IMR-90 (cell line): ENCODE measurements at regions not wholly inside any gene's neighbourhood (a gene's known extent, or its start where the extent isn't known, plus 50 kb on each side); places are given as distances from the start of the nearest gene placed in this dataset.

Source experiments
- ATAC-seq: fragments of 200-7000 bp; cut with Tn5 transposase; 2 replicates; pipeline ENCODE4 v1.9.1; 2020; ENCODE audit warnings: low read depth, mild to moderate bottlenecking, moderate library complexity
- BruUV-seq: library from RNA; stranded (reverse); fragments of 400-500 nt; replicated peaks from 2 replicates; lab custom pipeline; 2021; lab: Mats Ljungman, UMichigan
- CTCF ChIA-PET: fragments of 300-600 bp; formaldehyde crosslinking; extraction: SDS; loops from one replicate; lab custom pipeline; 2021; ENCODE audit warnings: antibody characterized with exemption; lab: Yijun Ruan, JAX
- POLR2A ChIA-PET: fragments of 300-600 bp; sonication (Branson Sonifier 250); formaldehyde crosslinking; loops from one replicate; lab custom pipeline; 2022; ENCODE audit warnings: antibody characterized with exemption; ENCODE audit not compliant: unreplicated experiment; lab: Charles Lee
- DNase-seq: peaks from one replicate; pipeline ENCODE4 v3.0.0; 2013
- H2AFZ ChIP-seq: replicated peaks from 2 replicates; pipeline ENCODE3; 2013; ENCODE audit warnings: low read length, mild to moderate bottlenecking; ENCODE audit not compliant: poor library complexity
- H2AK5ac ChIP-seq: 2 replicates; pipeline ENCODE4 v1.6.1; 2013; ENCODE audit warnings: low read depth, low read length, inconsistent platforms
- H2AK9ac ChIP-seq: replicated peaks from 2 replicates; pipeline ENCODE3; 2013; ENCODE audit warnings: mild to moderate bottlenecking, low read depth, low read length, moderate library complexity; ENCODE audit not compliant: poor library complexity
- H2BK120ac ChIP-seq: 2 replicates; pipeline ENCODE4 v1.6.1; 2013; ENCODE audit warnings: low read depth, low read length, inconsistent platforms
- H2BK15ac ChIP-seq: 3 replicates; pipeline ENCODE4 v1.6.1; 2013; ENCODE audit warnings: low read depth, low read length, inconsistent platforms
- H2BK20ac ChIP-seq: 2 replicates; pipeline ENCODE4 v1.6.1; 2013; ENCODE audit warnings: low read depth, mild to moderate bottlenecking, inconsistent platforms, low read length, moderate library complexity
- H2BK5ac ChIP-seq: 2 replicates; pipeline ENCODE4 v1.6.1; 2013; ENCODE audit warnings: mild to moderate bottlenecking, low read depth, low read length, inconsistent platforms; ENCODE audit not compliant: poor library complexity, severe bottlenecking
- H3K14ac ChIP-seq: replicated peaks from 2 replicates; pipeline ENCODE4 v1.6.1; 2013; ENCODE audit warnings: low read depth, low read length, inconsistent platforms
- H3K18ac ChIP-seq: 2 replicates; pipeline ENCODE4 v1.6.1; 2013; ENCODE audit warnings: low read depth, low read length, control low read depth
- H3K23ac ChIP-seq: 2 replicates; pipeline ENCODE4 v1.6.1; 2013; ENCODE audit warnings: low read depth, low read length, inconsistent platforms
- H3K27ac ChIP-seq: 2 replicates; pipeline ENCODE4 v1.5.1; 2013; ENCODE audit warnings: mild to moderate bottlenecking, control low read depth, low read length; ENCODE audit not compliant: insufficient read depth
- H3K27me3 ChIP-seq: 2 replicates; pipeline ENCODE4 v1.6.1; 2013; ENCODE audit warnings: low read length; ENCODE audit not compliant: control insufficient read depth, insufficient read depth
- H3K36me3 ChIP-seq: 2 replicates; pipeline ENCODE4 v1.6.1; 2013; ENCODE audit warnings: low read length, mixed read lengths; ENCODE audit not compliant: control insufficient read depth, insufficient read depth
- H3K4ac ChIP-seq: 2 replicates; pipeline ENCODE4 v1.6.1; 2013; ENCODE audit warnings: low read depth, low read length, inconsistent platforms
- H3K4me1 ChIP-seq: 2 replicates; pipeline ENCODE4 v1.6.1; 2013; ENCODE audit warnings: low read length, mixed read lengths; ENCODE audit not compliant: control insufficient read depth, insufficient read depth
- H3K4me2 ChIP-seq: 2 replicates; pipeline ENCODE4 v1.6.1; 2013; ENCODE audit warnings: low read depth, mild to moderate bottlenecking, control low read depth, low read length, moderate library complexity
- H3K4me3 ChIP-seq: 2 replicates; pipeline ENCODE4 v1.5.1; 2013; ENCODE audit warnings: low read depth, mild to moderate bottlenecking, control low read depth, low read length, moderate library complexity; ENCODE audit not compliant: insufficient read depth
- H3K56ac ChIP-seq: 2 replicates; pipeline ENCODE4 v1.6.1; 2013; ENCODE audit warnings: low read length, inconsistent platforms; ENCODE audit not compliant: insufficient read depth; ENCODE audit errors: extremely low read depth
- H3K79me1 ChIP-seq, 2 experiments: 2 replicates each; pipeline ENCODE4 v1.6.1; 2013; ENCODE audit warnings: low read length in 2 of 2, inconsistent platforms in 1 of 2, low read depth in 1 of 2
- H3K9ac ChIP-seq: 2 replicates; pipeline ENCODE4 v1.6.1; 2013; ENCODE audit warnings: low read depth, low read length, control low read depth
- H3K9me1 ChIP-seq: 2 replicates; pipeline ENCODE4 v1.6.1; 2013; ENCODE audit warnings: low read length, inconsistent platforms; ENCODE audit not compliant: insufficient read depth
- H3K9me3 ChIP-seq: 2 replicates; pipeline ENCODE4 v1.6.1; 2013; ENCODE audit warnings: low read length; ENCODE audit not compliant: control insufficient read depth, insufficient read depth
- H4K20me1 ChIP-seq: 2 replicates; pipeline ENCODE4 v1.6.1; 2013; ENCODE audit warnings: low read length, inconsistent platforms; ENCODE audit not compliant: insufficient read depth
- H4K5ac ChIP-seq: 2 replicates; pipeline ENCODE4 v1.6.1; 2013; ENCODE audit warnings: mild to moderate bottlenecking, low read depth, low read length, control low read depth
- H4K8ac ChIP-seq, 2 experiments: 2 replicates each; pipeline ENCODE4 v1.6.1; 2013; ENCODE audit warnings: low read depth in 2 of 2, low read length in 2 of 2, control low read depth in 1 of 2, inconsistent platforms in 1 of 2
- H4K91ac ChIP-seq: 2 replicates; pipeline ENCODE4 v1.6.1; 2013; ENCODE audit warnings: low read depth, low read length, inconsistent platforms; ENCODE audit not compliant: insufficient read depth
- BHLHE40 ChIP-seq: fragments of 150-350 bp; IDR thresholded peaks from 2 replicates; pipeline ENCODE4 v1.6.1; 2016; ENCODE audit warnings: mild to moderate bottlenecking, low read depth, low read length
- CEBPB ChIP-seq: IDR thresholded peaks from 2 replicates; pipeline ENCODE4 v1.6.1; 2012; ENCODE audit warnings: low read depth, low read length, improper control_type of control experiment
- MAZ ChIP-seq: IDR thresholded peaks from 2 replicates; pipeline ENCODE4 v1.6.1; 2012; ENCODE audit warnings: low read depth, mild to moderate bottlenecking, low read length, improper control_type of control experiment, moderate library complexity, borderline replicate concordance
- MXI1 ChIP-seq: IDR thresholded peaks from 2 replicates; pipeline ENCODE4 v1.6.1; 2012; ENCODE audit warnings: low read depth, mild to moderate bottlenecking, low read length, moderate library complexity, borderline replicate concordance
- NFE2L2 ChIP-seq: fragments of 150-350 bp; IDR thresholded peaks from 2 replicates; pipeline ENCODE4 v1.6.1; 2016; ENCODE audit warnings: low read depth, mild to moderate bottlenecking, low read length
- POLR2A ChIP-seq: IDR thresholded peaks from 2 replicates; pipeline ENCODE4 v1.6.1; 2012; ENCODE audit warnings: mild to moderate bottlenecking, low read depth, low read length
- RAD21 ChIP-seq: IDR thresholded peaks from 2 replicates; pipeline ENCODE4 v1.6.1; 2012; ENCODE audit warnings: low read length, improper control_type of control experiment
- RFX5 ChIP-seq: IDR thresholded peaks from 2 replicates; pipeline ENCODE4 v1.8.0; 2012; ENCODE audit warnings: low read depth, mild to moderate bottlenecking, low read length, moderate library complexity
- WGBS, 2 experiments: methylation state at CpG; one replicate each; pipeline versions ENCODE4 v1.1.5 to v1.1.7; 2013; ENCODE audit warnings: missing lambda C conversion rate in 2 of 2; ENCODE audit not compliant: insufficient read length in 1 of 2; ENCODE audit errors: extremely low coverage in 2 of 2; 5-methylcytosine and 5-hydroxymethylcytosine counted together
- dilution Hi-C: fragments of 300-500 bp; cut with HindIII; formaldehyde crosslinking; loops from one replicate; pipeline ENCODE4 v1.14.3; 2018; ENCODE audit warnings: low sequenced_read_pairs; ENCODE audit not compliant: unreplicated experiment
- in situ Hi-C: fragments of 300-500 bp; cut with MboI; formaldehyde crosslinking; loops from 3 replicates; pipeline ENCODE4 v1.14.3; 2019; ENCODE audit warnings: low sequenced_read_pairs, inconsistent platforms, mixed read lengths
- intact Hi-C: fragments of 100-400 bp; cut with micrococcal nuclease; formaldehyde crosslinking; loops from 2 replicates; pipeline ENCODE4 v1.10.0; 2022
- TF ChIP-seq, protein P1 (sequence below): fragments of 150-350 bp; IDR thresholded peaks from 2 replicates; pipeline ENCODE4 v1.6.1; 2016; ENCODE audit warnings: low read depth, mild to moderate bottlenecking, low read length, moderate library complexity, borderline replicate concordance
- TF ChIP-seq, protein P2 (sequence below): conservative IDR thresholded peaks from 2 replicates; pipeline ENCODE4 v1.5.1; 2012; ENCODE audit warnings: mild to moderate bottlenecking, low read depth, low read length, improper control_type of control experiment
- TF ChIP-seq, protein P3 (sequence below): fragments of 150-350 bp; IDR thresholded peaks from 2 replicates; pipeline ENCODE4 v1.6.1; 2017; ENCODE audit warnings: mild to moderate bottlenecking, antibody characterized with exemption, low read length, low read depth

DNA sequence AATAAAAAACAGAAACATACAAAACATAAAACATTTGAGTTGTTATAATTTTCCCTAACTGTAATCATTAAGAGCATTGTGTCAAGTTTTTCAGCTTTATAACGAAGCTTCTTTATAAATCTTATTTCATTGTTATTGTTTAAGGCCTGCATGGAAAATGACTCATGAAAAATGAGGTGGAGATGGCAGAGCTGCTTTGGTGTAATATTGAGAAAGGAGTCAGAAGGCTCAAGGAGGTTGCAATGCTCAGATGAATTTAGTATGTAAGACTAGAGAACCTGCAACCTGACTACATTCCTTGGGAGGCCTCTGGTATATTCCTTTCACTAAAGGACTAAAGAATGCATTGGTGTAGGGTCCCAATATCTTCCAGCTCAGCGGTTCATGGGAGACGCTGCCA is 61.5 kb downstream of the TMEM30B start:
- dilution Hi-C loops, result no loop called here
- Histone ChIP-seq H2AFZ (no peak overlapping the region), H2BK15ac (peak overlapping the region; percentile 55; the same call in 2 of the 3 replicates), H3K4me2 (no peak overlapping the region), H2AK9ac (no peak overlapping the region), H3K4me3 (no peak overlapping the region), H2BK120ac (peak overlapping the region; percentile 17; the same call in 1 of the 2 replicates), H3K9ac (no peak overlapping the region), H4K91ac (0 out of 2 replicates have a peak overlapping the region, but pooled peaks have one; percentile 42), H4K8ac (peak overlapping the region in 1 of 2 experiments; percentile 41; a peak in 2 of 4 replicates), H3K27ac (peak overlapping the region; percentile 1; the same call in 1 of the 2 replicates), H4K5ac (no peak overlapping the region), H3K36me3 (no peaks in the 10 kb centered on the region), H2AK5ac (no peak overlapping the region; the same call in 1 of the 2 replicates), H4K20me1 (no peaks in the 10 kb centered on the region), H3K27me3 (no peaks in the 10 kb centered on the region), H3K56ac (no peak overlapping the region), H3K4ac (peak overlapping the region; percentile 37), H3K9me1 (peaks cover 8% of the 10 kb centered on the region; the same call in 1 of the 2 replicates), H3K9me3 (no peaks in the 10 kb centered on the region), H3K18ac (0 out of 2 replicates have a peak overlapping the region, but pooled peaks have one; percentile 45), H2BK5ac (peak overlapping the region; percentile 32), H2BK20ac (peak overlapping the region; percentile 79), H3K79me1 (no peaks in the 10 kb centered on the region), H3K14ac (peak overlapping the region; percentile 73; the same call in 1 of the 2 replicates), H3K4me1 (peaks cover 26% of the 10 kb centered on the region), H3K23ac (no peak overlapping the region)
- intact Hi-C loops, result no loop called here
- no CpG with 5 or more reads among the region's 3 CpGs for WGBS, 2 experiments
- POLR2A ChIA-PET, result no interaction called here
- in situ Hi-C loops, result no loop called here
- no TSS peak for BruUV-seq
- DNase-seq (peak; percentile 60), ATAC-seq (peak; percentile 68)
- no peak for TF ChIP-seq BHLHE40
- TF ChIP-seq MXI1, result no peak
- TF ChIP-seq NFE2L2, result no peak
- TF ChIP-seq, protein P1, sequence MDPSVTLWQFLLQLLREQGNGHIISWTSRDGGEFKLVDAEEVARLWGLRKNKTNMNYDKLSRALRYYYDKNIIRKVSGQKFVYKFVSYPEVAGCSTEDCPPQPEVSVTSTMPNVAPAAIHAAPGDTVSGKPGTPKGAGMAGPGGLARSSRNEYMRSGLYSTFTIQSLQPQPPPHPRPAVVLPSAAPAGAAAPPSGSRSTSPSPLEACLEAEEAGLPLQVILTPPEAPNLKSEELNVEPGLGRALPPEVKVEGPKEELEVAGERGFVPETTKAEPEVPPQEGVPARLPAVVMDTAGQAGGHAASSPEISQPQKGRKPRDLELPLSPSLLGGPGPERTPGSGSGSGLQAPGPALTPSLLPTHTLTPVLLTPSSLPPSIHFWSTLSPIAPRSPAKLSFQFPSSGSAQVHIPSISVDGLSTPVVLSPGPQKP, result no peak
- no peak for TF ChIP-seq RFX5
- TF ChIP-seq, protein P2, sequence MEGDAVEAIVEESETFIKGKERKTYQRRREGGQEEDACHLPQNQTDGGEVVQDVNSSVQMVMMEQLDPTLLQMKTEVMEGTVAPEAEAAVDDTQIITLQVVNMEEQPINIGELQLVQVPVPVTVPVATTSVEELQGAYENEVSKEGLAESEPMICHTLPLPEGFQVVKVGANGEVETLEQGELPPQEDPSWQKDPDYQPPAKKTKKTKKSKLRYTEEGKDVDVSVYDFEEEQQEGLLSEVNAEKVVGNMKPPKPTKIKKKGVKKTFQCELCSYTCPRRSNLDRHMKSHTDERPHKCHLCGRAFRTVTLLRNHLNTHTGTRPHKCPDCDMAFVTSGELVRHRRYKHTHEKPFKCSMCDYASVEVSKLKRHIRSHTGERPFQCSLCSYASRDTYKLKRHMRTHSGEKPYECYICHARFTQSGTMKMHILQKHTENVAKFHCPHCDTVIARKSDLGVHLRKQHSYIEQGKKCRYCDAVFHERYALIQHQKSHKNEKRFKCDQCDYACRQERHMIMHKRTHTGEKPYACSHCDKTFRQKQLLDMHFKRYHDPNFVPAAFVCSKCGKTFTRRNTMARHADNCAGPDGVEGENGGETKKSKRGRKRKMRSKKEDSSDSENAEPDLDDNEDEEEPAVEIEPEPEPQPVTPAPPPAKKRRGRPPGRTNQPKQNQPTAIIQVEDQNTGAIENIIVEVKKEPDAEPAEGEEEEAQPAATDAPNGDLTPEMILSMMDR, result no peak
- TF ChIP-seq, protein P3, sequence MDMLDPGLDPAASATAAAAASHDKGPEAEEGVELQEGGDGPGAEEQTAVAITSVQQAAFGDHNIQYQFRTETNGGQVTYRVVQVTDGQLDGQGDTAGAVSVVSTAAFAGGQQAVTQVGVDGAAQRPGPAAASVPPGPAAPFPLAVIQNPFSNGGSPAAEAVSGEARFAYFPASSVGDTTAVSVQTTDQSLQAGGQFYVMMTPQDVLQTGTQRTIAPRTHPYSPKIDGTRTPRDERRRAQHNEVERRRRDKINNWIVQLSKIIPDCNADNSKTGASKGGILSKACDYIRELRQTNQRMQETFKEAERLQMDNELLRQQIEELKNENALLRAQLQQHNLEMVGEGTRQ, result no peak
- TF ChIP-seq CEBPB, result no peak
- no peak for TF ChIP-seq RAD21
- no peak for TF ChIP-seq MAZ
- no peak for TF ChIP-seq POLR2A
- CTCF ChIA-PET, result no interaction called here
